VCaP (cell line): ENCODE measurements at regions not wholly inside any gene's neighbourhood (a gene's known extent, or its start where the extent isn't known, plus 50 kb on each side); places are given as distances from the start of the nearest gene placed in this dataset.

ENCODE experiments used
- H3K27ac ChIP-seq: fragments of 450-650 bp; 2 replicates; pipeline ENCODE4 v1.5.1; 2017
- CTCF ChIP-seq: fragments of 450-650 bp; conservative IDR thresholded peaks from 2 replicates; pipeline ENCODE4 v1.5.1; 2017; ENCODE audit warnings: mild to moderate bottlenecking, moderate library complexity

- no peak overlapping the region for H3K27ac ChIP-seq
- no peak for TF ChIP-seq CTCF
These were observed 196.1 kb upstream of the PRSS1 start for GRCh38 chr7:142553216-142553615.

- no peak for TF ChIP-seq CTCF
- H3K27ac ChIP-seq = no peak overlapping the region
These were observed 200.3 kb upstream of the PRSS1 start for GRCh38 chr7:142548978-142549377.

GRCh38 chr7:142546452-142546851 lies 202.8 kb upstream of the PRSS1 start:
- no peak for TF ChIP-seq CTCF
- no peak overlapping the region for H3K27ac ChIP-seq

- no peak overlapping the region for H3K27ac ChIP-seq
- TF ChIP-seq CTCF = no peak
These were observed 206.3 kb upstream of the PRSS1 start for GRCh38 chr7:142542942-142543341.

- TF ChIP-seq CTCF = no peak
- H3K27ac ChIP-seq = no peak overlapping the region
These were observed 207.2 kb upstream of the PRSS1 start for GRCh38 chr7:142542105-142542504.

- TF ChIP-seq CTCF = no peak
- no peak overlapping the region for H3K27ac ChIP-seq
These were observed 208.9 kb upstream of the PRSS1 start for GRCh38 chr7:142540371-142540770.

- H3K27ac ChIP-seq = no peak overlapping the region
- no peak for TF ChIP-seq CTCF
These were observed 209.4 kb upstream of the PRSS1 start for GRCh38 chr7:142539901-142540300.

GRCh38 chr7:142537760-142538159 lies 211.5 kb upstream of the PRSS1 start:
- no peak for TF ChIP-seq CTCF
- no peak overlapping the region for H3K27ac ChIP-seq
